ENCODE measurements at regions not wholly inside any gene's neighbourhood (a gene's known extent, or its start where the extent isn't known, plus 50 kb on each side); places are given as distances from the start of the nearest gene placed in this dataset.
"Not testable (repeated sequence)": the region's sequence is repeated elsewhere in the genome, so short reads cannot be mapped to it uniquely, and the experiment has no call there.

- no peak for TF ChIP-seq CTCF (IDR thresholded peaks at IDR 0.05)
These were observed 120.2 kb downstream of the MRPL39 start for GRCh38 chr21:25487046-25487594.

GRCh38 chr21:25485914-25486313, 121.4 kb downstream of the MRPL39 start:
- no peak for DNase-seq (ENCODE audit: low spot score)

More at GRCh38 chr21:25487046-25487594, 120.2 kb downstream of the MRPL39 start:
- Histone ChIP-seq H3K4me3 (no peak overlapping the region), H3K27ac (no peak overlapping the region)
- no peak for DNase-seq (ENCODE audit: low spot score)

GRCh38 chr21:25467896-25468295, 139.4 kb downstream of the MRPL39 start:
- H3K27ac ChIP-seq, result no peak overlapping the region
- DNase-seq (ENCODE audit: low spot score), result no peak
- TF ChIP-seq CTCF (IDR thresholded peaks at IDR 0.05), result no peak
- H3K4me3 ChIP-seq, result no peak overlapping the region

More at GRCh38 chr21:25485914-25486313, 121.4 kb downstream of the MRPL39 start:
- TF ChIP-seq CTCF (IDR thresholded peaks at IDR 0.05), result no peak
- Histone ChIP-seq H3K27ac (no peak overlapping the region), H3K4me3 (no peak overlapping the region)

- not testable (repeated sequence) for H3K4me3 ChIP-seq; H3K27ac ChIP-seq; DNase-seq (ENCODE audit: low spot score)
These were observed 140.2 kb downstream of the MRPL39 start for GRCh38 chr21:25467071-25467470.

GRCh38 chr21:25466470-25466869, 140.8 kb downstream of the MRPL39 start:
- Histone ChIP-seq H3K27ac (no peak overlapping the region), H3K4me3 (no peak overlapping the region)
- no peak for DNase-seq (ENCODE audit: low spot score)
- no peak for TF ChIP-seq CTCF (IDR thresholded peaks at IDR 0.05)

- Histone ChIP-seq H3K4me3 (no peak overlapping the region), H3K27ac (no peak overlapping the region)
- no peak for TF ChIP-seq CTCF (IDR thresholded peaks at IDR 0.05)
- no peak for DNase-seq (ENCODE audit: low spot score)
These were observed 142.0 kb downstream of the MRPL39 start for GRCh38 chr21:25465263-25465662.

- H3K27ac ChIP-seq, result no peak overlapping the region
- H3K4me3 ChIP-seq, result no peak overlapping the region
- DNase-seq (ENCODE audit: low spot score), result no peak
- no peak for TF ChIP-seq CTCF (IDR thresholded peaks at IDR 0.05)
These were observed 143.0 kb downstream of the MRPL39 start for GRCh38 chr21:25464275-25464674.
